Kidney tubule cell (primary cell): ENCODE measurements at regions not wholly inside any gene's neighbourhood (a gene's known extent, or its start where the extent isn't known, plus 50 kb on each side); places are given as distances from the start of the nearest gene placed in this dataset.
A peak's percentile ranks its signal among the peaks of the same experiment; 100 is the strongest.
"Not testable (repeated sequence)": the region's sequence is repeated elsewhere in the genome, so short reads cannot be mapped to it uniquely, and the experiment has no call there.

Source experiments
- DNase-seq: peaks from one replicate; pipeline ENCODE4 v3.0.0-alpha.2; 2018; ENCODE audit warnings: low spot score

DNA sequence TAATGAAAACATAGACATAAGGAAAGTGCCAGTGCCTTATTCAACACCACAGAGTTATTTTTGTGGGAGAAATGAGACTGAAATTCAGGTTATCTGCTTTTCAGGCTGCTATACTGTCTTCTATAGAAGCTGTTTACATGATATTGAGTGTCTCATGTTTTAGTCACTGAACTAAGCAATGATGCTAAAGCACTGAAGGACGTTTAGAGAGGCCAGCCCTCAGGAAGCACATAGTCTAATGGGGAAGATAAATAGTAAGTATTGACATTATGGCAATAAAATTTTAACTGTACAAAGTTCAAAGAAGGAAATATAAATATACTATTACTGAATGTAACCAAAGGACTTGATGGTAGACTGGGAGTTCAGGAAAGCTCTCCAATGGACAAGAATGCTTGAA, 186.4 kb upstream of the ZC3H15 start:
- DNase-seq: no peak

DNA sequence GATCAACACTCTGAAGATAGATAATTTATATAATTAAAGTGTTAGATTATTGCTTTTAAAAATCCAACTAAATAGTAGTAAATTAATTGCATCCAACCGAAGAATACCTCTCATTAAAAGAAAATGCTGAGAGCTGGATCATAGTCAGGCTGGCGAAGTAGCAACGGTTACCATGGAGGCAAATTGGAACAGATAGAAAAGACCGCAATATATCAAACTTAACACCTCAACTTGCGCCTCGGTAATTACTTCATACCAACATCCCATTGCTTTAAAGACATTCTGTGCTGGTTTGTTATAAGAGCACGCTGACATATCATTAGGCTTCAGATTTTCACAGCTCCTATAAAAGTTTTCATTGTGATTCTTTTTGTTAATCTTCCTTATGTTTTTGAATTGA, 183.8 kb upstream of the ZC3H15 start:
- no peak for DNase-seq

DNA sequence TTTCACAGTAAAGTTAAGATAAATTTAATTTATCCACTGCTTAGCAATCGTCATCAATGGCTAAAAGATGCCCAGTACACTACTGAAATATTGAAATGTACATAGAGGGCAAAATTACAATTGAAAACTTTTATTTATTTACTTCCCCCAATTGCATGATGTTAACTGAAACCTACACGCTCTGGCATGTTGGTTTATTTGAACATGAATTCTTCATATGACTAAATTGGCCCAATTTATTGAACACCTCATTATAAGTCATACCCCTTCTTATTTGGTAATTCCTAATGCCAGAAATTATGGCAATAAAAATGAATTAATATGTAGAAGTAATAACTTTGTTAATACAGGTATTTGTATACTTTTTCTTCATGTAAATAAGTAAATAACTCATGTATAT, 183.0 kb upstream of the ZC3H15 start:
- DNase-seq: no peak

DNA sequence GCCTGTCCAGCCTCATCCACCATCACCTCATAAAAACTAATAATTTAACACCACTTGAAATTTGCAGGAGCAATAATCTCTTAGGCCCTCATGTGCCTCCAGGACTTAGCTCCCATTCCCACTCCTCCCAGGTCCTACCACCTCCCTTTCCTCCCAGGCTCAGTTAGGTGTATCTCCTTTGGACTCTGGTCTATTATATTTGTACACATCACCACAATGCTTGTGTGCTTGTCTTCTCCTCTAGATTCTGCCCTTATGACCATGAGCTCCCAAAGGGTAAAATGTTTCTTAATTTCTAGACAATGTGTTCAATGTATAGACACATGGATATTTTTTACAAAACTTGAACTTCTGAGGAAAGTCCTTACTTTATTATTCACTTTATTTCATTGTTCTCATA, 182.0 kb upstream of the ZC3H15 start:
- DNase-seq: no peak

DNA sequence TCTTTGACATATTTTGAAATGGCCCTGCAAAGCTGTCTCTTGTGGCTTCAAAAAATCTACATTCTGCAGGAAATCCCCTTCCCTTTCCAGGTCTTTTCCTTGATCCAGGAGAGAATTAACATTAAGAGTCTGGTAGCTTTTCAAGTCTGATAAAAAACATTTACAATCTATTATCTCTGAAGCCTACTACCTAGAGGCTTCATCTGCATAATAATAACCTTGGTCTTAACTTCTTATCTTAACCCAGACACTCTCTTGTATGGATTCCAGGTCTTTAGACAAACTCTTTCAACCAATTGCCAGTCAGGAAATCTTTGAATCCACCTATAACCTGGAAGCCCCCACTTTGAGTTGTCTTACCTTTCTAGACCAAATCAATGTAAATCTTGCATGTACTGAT, 179.3 kb upstream of the ZC3H15 start:
- no peak for DNase-seq

DNA sequence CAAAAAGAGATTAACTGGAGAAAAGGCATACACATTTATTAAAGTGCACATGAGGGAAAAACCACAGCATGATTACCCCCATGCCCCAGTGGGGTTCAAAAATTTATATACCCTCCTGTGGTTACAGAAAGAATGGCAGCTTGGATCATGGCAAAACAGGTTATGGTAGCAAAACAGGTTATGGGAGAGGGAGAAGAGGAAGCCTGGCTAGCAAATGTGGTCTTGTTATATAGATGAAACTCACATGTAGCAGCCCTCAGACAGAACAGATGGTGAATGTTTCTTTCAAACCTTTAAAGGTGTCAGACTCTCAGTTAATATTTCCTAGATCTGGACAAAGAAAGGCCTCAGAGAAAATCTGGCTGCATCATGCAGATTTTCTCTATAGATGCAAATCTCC, 178.2 kb upstream of the ZC3H15 start:
- DNase-seq: no peak

DNA sequence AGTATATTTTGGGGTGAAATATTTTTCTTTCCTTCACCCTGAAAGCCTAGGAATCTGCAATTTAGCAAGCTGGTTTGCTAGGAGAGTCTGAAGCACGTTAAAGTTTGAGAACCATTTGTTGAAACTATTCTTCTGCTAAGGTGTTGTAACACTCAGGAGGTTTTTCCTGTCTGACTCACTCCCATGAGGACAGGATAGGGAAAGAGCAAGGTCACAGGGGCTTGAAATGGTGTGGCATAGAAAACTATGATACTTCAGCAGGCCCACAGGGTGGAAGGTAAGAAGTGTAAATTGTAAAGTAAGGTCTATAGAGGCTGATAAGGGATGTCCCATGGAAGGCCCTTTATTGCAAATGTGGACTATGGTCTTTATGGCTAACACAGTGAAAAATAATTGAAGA, 177.7 kb upstream of the ZC3H15 start:
- peak; percentile 59 for DNase-seq

DNA sequence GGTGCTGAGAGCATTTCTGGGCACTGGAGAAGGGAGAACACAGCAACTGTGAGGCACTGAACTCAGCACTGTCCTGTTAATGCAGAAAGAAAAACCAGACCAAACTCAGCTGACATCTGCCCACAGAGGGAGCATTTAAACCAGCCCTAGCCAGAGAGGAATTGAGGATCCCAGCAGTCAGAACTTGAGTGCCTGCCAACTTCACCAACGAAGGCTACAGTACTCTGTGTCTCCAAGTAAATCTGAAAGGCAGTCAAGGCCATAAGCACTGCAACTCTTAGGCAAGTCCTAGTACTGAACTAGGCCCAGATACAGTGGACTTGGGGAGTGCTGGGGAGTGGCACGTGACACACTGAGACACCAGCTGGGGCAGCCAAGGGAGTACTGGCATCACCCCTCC, 176.2 kb upstream of the ZC3H15 start:
- DNase-seq: no peak

DNA sequence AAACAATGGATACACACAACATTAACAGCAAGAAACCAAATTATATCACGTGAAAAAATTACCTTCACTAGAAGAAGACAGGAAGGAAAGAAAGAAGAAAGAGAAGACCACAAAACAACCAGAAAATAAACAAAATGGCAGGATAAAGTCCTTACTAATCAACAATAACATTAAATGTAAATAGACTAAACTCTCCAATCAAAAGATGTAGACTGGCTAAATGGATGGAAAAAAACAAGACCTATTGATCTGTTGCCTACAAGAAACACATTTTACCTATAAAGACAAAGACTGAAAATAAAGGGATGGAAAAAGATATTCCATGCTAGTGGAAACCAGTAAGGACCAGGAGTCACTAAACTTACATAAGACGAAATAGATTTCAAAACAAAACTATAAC, 167.0 kb upstream of the ZC3H15 start:
- no peak for DNase-seq

DNA sequence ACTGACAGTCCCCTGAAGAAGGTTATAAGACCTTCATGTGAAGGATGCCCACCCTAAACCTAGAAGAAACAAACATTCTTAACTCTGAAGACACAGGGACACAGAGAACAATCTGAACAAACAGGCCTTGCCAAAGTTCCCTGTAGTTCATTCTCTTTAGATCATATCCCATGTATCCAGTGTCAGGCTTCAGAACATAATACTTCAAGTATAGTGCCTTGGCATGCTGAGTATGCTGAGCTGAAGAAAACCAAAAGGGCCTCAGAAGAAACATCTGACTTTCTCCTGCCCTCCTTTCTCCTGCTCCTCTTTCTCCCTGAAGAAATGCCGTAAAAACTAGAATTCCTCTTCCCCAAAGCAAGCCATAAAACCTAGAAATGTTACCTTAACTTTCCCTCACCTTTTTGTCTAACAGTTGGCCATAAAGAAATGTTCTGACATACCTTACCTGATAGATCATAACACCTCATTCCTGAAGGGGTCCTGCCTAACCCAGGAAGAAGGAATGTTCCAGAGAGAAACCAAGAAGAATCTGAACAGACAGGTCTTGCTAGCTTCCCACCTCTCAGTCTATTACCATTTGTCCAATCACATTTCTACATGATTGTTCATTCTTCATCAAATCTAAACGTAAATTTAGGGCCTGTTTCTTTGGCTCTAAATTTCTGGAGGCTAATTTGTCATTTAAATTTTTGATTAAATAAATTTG, 160.1 kb upstream of the ZC3H15 start:
- DNase-seq: peak; percentile 64

DNA sequence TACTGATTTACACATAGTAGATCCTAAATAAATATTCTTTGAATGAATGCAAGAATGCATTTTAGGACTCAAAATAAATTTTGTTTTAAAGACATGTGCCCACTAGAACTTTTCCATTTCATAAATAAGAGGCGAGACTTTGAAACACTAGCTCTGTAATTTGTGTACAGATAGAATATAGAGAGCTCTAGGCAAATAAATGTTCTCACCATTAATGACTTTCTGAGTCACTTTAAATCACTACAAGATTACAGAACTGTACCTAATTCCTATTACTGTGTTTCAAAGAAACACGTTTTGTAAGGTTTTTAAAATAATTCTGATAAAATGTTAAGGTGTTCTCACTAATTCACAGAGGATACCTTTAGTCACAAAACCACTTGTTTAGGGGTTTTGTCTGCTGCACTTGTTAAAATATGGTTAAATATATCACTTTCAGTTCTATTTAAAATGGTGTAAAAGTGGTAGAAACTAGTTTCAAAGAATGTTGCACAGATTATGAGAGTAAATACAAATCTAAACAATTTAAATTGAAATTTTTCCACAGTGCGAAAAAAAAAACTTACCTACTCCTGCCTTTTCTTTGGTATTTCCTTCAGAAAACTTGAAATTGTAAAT, 158.7 kb upstream of the ZC3H15 start:
- no peak for DNase-seq

DNA sequence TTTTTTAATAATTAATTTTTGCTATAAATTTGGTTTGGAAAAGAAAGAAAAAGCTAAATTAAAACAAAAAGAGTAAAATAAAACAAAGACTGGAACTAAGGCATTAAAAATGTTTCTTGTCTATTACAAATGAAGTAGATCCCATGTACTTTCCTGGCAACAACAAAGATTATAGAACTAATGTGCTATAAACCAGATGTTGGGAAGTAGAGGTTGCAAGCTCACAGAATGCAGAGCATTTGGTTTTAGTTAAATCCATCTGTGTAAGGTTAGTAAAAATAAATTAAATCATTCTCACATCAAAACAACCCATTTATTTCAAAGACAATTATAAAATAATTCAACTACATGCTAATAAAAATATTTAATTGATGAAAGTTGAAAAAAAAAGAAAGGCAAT, 157.2 kb upstream of the ZC3H15 start:
- no peak for DNase-seq

DNA sequence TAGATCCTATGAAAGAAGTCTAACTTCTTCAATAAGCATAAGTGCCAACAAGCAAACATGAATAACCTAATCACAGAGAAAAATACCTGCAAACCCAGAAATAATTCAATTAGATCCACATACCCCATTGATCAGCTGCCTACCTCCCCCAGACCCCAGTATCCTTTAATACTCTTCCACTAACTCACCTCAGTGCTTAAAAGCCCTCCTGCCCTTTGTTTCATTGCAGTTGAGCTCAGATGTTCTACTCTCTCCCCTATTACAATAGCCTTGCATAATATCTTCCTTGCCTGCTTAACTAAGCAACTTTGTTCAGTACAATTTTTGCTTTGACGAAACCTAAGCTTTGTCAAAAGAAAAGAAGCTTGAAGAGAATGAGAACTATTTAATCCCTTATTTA, 156.0 kb upstream of the ZC3H15 start:
- no peak for DNase-seq

DNA sequence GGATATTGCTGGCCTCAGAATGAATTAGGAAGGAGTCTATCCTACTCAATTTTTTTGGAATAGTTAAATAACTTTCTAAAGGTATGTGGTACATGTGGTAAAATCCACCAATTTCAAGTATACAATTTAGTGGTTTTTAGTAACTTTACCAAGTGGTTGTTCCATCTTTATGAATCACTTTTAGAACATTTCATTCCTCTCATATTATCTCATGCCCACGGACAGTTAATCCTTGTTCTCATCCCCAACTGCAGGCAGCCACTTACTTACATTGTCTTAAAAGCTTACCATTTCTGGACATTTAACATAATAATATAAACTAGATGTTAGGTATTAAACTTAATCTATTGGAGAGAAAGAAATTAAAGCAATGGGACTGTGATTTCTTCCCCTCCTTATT, 146.3 kb upstream of the ZC3H15 start:
- DNase-seq: no peak

DNA sequence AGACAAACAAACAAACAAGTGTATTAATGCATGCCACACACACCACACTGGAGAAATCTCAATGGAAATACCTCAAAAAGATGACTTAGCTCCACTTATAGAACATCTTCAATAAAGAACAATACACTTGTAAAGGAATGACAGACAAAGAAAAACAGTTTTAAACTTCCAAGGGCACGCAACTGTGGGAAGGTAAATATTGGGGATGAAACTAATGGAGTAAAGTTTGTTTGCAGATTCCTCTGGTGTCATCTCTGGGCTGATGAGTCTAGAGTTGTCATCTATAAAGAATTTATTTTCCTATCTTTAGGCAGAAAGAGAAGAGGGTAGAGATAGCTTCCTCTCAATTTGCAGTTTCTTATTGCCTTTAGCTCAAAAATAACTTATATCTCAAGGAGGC, 144.0 kb upstream of the ZC3H15 start:
- no peak for DNase-seq

DNA sequence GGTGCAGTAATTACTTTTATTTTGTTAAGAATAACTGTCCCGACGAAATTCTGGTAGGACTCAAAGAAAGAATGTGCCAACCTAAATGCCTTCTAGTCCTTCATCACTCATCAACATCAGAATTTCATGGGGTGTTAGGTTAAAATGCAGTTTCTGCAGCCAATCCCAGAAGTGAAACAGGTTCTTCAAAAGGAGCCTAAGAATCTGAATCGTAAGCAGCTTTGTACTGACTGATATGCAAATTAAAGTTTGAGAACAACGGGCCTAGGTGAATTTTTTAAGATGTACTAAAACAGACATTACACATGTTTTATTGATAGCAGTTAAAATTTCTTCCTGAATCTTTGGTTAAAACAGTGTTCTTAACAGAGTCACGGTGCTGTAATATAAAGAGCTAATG, 140.3 kb upstream of the ZC3H15 start:
- DNase-seq: no peak

DNA sequence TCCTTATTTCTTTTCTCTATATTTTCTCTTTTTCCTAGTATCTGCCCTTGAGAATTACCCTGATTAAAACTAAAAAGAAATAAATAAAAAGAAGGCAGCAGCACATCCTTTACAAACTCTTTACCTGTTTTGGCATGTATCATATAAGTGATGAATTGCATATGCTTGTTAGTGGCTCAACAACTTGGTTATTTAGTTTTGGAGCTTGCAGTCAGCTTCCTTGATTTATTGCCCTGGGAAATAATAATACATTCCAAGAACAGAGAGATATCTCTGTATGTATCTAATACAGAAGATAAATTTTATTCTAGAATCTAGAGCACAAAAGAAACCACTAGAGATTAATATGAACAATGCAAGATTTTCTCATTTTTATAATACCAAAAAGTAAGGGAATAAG, 139.8 kb upstream of the ZC3H15 start:
- DNase-seq: no peak

DNA sequence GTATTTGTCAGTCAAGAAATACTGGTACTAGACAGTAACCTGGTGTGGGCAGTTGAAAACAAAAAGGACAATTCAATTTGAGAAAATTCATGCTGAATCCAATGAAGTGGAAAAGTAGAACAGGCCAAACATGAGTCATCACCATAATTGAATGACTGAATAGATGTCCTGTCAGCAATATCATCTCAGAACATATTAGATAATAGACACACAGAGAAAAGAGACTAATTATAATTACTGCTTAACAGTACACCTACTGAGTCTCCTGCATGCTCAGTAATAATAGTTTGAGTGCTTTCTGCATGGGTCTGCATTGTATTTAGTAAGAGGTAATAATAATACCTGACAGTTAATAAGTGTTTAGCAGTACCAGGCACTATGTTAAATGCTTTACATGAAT, 138.6 kb upstream of the ZC3H15 start:
- peak; percentile 48 for DNase-seq

DNA sequence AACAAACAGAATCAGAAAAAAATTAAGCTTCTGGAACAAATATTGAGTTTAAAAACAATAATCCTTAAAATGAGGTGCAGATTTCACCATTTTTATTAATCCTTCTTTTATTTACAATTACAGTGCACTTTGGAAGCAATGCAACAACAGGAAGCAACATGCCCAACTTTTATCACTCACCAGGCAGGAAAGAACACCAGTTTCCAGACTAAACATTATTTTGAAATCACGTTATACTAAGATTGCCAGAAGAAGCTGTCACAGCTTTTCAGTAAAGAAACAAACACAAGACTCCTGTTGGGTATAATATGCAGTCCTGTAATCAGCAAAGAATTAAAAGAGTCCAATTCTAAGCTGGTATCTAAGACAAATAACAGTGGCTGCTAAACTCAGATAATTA, 137.9 kb upstream of the ZC3H15 start:
- no peak for DNase-seq

DNA sequence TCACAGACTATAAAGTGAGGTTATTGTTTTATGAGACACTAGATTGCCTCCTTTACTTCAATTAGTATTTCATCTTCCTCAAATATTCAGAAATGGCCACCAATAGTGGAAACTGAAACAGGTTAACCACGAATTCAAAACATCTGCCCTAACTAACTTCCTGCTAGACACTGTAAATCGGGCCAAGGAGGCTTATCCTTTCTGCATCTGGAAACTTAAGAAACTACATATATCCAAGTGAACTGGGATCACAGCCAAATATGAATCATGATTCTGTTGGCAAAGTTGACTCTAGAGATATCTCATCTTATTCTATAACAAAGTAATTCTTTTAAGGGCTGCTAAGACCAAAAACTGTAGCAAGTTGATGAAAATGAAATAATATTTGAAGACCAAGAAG, 136.6 kb upstream of the ZC3H15 start:
- DNase-seq: peak; percentile 28

DNA sequence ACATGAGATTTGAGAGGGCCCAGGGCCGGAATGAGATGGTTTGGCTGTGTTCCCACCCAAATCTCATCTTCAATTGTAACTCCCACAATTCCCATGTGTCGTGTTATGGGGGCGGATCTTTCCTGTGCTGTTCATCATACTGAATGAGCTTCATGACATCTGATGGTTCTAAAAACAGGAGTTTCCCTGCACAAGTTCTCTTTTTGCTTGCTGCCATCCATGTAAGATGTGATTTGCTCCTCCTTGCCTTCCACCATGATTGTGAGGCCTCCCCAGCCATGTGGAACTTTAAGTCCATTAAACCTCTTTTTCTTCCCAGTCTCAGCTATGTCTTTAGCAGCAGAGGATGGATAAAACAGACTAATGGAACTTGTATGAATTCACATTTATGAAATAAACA, 131.9 kb upstream of the ZC3H15 start:
- DNase-seq: not testable (repeated sequence)

DNA sequence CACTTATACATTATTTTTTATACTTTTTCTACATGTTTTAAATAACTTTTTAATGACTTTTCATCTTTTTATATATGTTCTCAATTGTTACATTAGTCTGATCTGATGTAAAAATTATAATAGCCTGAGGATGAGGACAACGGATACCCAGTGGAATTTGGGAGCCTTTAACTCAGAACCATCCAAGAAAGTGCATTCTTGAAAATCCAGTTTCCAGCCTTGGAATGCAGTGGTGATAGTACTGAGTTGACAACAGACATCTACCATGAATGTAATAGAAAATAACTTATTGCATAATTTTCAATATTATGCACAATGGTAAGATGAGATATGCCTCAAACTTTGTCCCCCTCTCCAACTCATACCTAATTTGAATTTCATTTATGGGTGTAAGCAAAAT, 120.7 kb upstream of the ZC3H15 start:
- no peak for DNase-seq

DNA sequence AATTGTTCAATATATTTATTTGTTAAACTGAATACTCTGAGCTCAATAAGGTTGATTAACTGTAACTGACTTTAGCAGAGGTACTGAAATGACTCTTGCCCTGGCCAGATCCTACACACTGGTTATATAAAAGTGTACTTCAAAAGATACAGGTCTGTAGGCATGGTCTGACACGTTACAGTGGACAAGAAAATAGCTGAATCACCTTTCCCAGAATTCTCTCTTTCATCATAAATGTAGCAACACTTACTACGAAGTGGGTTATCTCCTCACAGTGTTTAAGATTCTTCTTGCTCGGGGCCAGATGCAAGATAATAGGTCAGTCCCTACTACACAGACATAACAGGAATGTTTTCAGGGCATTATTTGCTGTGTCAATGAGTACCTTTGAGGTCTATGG, 107.0 kb upstream of the ZC3H15 start:
- DNase-seq: no peak

DNA sequence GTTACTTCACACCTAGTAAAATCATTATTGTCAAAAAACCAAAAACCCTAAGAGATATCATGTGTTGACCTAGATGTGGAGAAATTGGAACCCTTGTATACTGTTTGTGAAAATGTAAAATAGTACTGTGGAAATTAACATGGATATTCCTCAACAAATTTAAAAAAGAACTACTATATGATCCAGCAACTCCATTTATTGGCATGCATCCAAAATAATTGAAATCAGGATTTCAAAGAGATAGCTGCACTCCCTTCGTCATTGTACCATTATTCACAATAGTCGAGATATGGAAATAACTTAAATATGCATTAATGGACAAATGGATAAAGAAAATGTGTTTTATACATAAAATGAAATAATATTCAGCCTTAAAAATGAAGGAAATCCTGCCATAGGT, 105.3 kb upstream of the ZC3H15 start:
- DNase-seq: no peak
